ENCODE measurements at regions not wholly inside any gene's neighbourhood (a gene's known extent, or its start where the extent isn't known, plus 50 kb on each side); places are given as distances from the start of the nearest gene placed in this dataset.
A peak's percentile ranks its signal among the peaks of the same experiment; 100 is the strongest.
"Not testable (repeated sequence)": the region's sequence is repeated elsewhere in the genome, so short reads cannot be mapped to it uniquely, and the experiment has no call there.

- no peak for DNase-seq
Measured at GRCh38 chr14:84435820-84436324, 1094.1 kb upstream of the FLRT2 start.

GRCh38 chr14:84436528-84436927, 1093.4 kb upstream of the FLRT2 start:
- DNase-seq, result no peak

GRCh38 chr14:84442521-84442920, 1087.4 kb upstream of the FLRT2 start:
- DNase-seq, result no peak

- no peak for DNase-seq
Measured at GRCh38 chr14:84445486-84445885, 1084.5 kb upstream of the FLRT2 start.

- DNase-seq, result no peak
Measured at GRCh38 chr14:84446250-84446649, 1083.7 kb upstream of the FLRT2 start.

- DNase-seq, result no peak
Measured at GRCh38 chr14:84453307-84453950, 1076.5 kb upstream of the FLRT2 start.

- no peak for DNase-seq
Measured at GRCh38 chr14:84454114-84454513, 1075.8 kb upstream of the FLRT2 start.

GRCh38 chr14:84456946-84457345, 1073.0 kb upstream of the FLRT2 start:
- peak; percentile 2 for DNase-seq

GRCh38 chr14:84458881-84459280, 1071.1 kb upstream of the FLRT2 start:
- DNase-seq, result no peak

GRCh38 chr14:84465880-84466279, 1064.1 kb upstream of the FLRT2 start:
- DNase-seq, result no peak

- DNase-seq, result no peak
Measured at GRCh38 chr14:84468153-84468552, 1061.8 kb upstream of the FLRT2 start.

GRCh38 chr14:84477996-84478395, 1051.9 kb upstream of the FLRT2 start:
- no peak for DNase-seq

- DNase-seq, result no peak
Measured at GRCh38 chr14:84482256-84483071, 1047.5 kb upstream of the FLRT2 start.

GRCh38 chr14:84483072-84483420, 1046.9 kb upstream of the FLRT2 start:
- DNase-seq, result no peak

GRCh38 chr14:84484243-84484642, 1045.7 kb upstream of the FLRT2 start:
- not testable (repeated sequence) for DNase-seq

- no peak for DNase-seq
Measured at GRCh38 chr14:84485036-84485435, 1044.9 kb upstream of the FLRT2 start.

GRCh38 chr14:84490081-84490480, 1039.9 kb upstream of the FLRT2 start:
- DNase-seq, result no peak

- DNase-seq, result no peak
Measured at GRCh38 chr14:84492685-84493084, 1037.3 kb upstream of the FLRT2 start.

GRCh38 chr14:84493779-84494178, 1036.2 kb upstream of the FLRT2 start:
- DNase-seq, result peak; percentile 1

- DNase-seq, result no peak
Measured at GRCh38 chr14:84496677-84497076, 1033.3 kb upstream of the FLRT2 start.

- DNase-seq, result not testable (repeated sequence)
Measured at GRCh38 chr14:84512823-84513222, 1017.1 kb upstream of the FLRT2 start.

GRCh38 chr14:84519836-84520235, 1010.1 kb upstream of the FLRT2 start:
- no peak for DNase-seq

GRCh38 chr14:84520711-84521338, 1009.1 kb upstream of the FLRT2 start:
- DNase-seq, result no peak

GRCh38 chr14:84523746-84524145, 1006.2 kb upstream of the FLRT2 start:
- no peak for DNase-seq
